ENCODE measurements at regions not wholly inside any gene's neighbourhood (a gene's known extent, or its start where the extent isn't known, plus 50 kb on each side); places are given as distances from the start of the nearest gene placed in this dataset.
"Not testable (repeated sequence)": the region's sequence is repeated elsewhere in the genome, so short reads cannot be mapped to it uniquely, and the experiment has no call there.

GRCh38 chr5:123294544-123294943, 128.7 kb downstream of the CEP120 start:
- DNase-seq: no peak

DNA sequence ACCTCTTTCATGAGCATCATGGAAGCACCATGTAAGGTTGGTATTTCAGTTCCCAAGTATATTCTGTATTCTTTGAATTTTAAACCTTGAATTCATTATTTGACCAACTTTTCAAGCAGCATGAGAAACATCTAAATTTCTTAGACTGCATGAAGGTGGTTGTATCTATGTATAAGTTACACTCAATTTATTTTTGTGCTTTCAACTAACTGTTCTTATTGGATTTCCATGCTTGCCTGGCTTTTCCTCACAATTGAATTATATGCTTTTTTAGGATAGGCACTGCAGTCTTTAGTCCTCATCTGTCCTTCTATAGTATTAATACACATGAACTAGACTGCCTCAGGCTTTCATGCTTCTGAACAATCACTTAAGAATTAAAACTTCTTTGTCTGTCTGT, 134.0 kb downstream of the CEP120 start:
- DNase-seq: no peak

- DNase-seq: no peak
Measured at GRCh38 chr5:123287881-123288280, 135.3 kb downstream of the CEP120 start.

DNA sequence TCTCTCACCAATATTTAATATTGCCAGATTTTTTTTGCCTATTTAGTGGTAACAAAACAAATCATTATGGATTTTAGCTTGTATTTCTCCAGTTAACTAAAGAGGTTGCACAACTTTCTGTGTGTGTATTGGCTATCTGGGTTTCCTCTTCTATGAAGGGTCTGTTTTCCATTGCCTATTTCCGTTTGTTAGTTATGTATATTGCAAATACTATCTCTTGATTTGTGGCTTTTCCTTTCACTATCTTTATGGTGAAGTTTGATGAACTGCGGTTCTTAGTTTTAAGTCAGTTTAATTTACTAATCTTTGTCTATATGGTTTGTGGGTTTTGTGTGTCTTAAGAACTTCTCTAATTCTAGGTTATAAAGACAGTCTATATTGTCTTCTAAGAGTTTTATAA, 136.3 kb downstream of the CEP120 start:
- no peak for DNase-seq

DNA sequence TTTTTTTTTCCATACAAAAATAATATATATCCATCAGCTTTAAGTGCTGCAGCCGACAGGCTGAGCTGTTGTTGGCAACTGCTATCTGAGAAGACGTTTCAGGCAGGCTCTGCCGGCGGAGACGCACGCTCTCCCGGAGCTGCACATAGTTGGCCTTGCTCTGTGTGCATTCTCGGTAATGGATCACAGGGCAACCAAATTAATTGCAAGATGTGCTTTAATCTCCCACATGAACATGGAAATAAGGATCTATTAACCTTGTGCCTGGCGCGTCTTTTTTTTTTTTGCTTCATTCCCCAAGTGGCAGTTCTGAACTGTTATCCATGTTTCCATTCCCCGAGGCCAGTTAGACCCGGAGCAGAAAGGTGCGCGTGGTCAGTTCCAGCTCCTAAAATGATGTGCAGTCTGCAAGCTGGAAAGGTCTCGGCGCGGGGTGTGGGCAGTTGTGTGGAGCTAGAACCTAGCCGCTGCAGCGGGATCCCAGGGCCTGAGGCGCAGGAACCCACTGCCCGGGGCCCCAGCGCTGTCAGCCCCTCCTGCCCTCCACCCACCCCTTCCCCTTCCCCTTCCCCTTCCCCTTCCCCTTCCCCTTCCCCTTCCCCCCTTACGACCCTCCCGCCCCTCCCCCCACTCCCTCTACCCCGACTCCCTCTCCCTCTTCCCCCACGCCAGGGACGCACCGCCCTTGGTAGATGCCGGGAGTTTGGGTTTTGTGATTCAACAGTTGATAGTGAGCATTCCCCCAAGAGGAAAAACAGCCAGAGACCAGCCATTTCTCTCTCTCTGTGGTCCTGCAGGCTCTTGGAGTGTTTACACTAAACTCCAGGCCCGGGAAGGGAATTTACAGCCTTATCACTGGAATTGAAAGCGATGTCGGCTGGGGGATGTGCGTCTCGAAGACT, 137.8 kb downstream of the CEP120 start:
- peak; percentile 45 for DNase-seq

- DNase-seq: no peak
Measured at GRCh38 chr5:123283499-123283898, 139.7 kb downstream of the CEP120 start.

- no peak for DNase-seq
Measured at GRCh38 chr5:123283031-123283430, 140.2 kb downstream of the CEP120 start.

DNA sequence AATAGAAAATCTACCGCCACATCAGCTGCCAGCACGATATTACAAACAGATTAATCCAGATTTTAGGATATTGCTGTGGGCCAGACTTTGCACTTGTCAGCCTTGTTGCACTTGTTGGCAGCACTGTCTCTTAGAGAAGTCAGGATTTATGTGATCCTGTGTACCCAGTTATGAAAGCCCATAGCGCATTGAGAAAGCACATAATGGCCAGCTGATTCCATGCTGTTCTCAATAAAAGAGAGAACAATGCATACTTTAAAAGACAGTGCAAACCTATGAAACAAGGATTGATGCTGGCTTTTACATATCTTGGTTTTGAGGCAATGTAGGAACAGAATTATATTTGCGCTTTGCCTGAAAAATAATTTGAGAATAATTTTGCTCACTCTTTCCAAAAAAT, 140.8 kb downstream of the CEP120 start:
- DNase-seq: no peak

DNA sequence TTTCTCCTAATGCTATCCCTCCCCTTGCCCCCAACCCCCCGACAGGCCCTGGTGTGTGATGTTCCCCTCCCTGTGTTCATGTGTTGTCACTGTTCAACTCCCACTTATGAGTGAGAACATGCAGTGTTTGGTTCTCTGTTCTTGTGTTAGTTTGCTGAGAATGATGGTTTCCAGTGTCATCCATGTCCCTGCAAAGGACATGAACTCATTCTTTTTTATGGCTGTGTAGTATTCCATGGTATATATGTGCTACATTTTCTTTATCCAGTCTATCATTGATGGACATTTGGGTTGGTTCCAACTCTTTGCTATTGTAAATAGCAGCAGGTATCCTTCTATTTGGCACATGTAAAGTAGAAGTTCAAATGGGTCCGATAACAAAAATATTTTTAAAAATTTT, 142.3 kb downstream of the CEP120 start:
- DNase-seq: not testable (repeated sequence)

DNA sequence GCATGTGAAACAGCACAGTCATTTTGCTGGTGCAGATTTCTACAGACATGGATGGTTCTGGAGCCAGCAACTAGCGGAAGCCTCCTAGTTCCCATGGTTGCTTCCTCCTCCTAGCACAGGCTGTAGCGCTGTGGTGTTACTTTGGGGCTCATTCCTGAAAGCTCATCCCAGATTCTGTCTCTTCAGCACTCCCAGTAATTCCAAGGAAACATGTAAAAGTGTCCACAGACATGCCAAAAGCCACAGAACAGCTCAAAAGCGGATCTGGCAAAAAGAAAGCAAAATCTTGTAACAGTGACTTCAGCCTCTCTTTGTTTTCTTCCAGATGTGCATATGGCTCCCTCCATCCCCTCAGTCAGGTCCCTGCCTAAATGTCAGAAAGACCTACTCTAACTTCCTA, 144.1 kb downstream of the CEP120 start:
- DNase-seq: no peak

GRCh38 chr5:123278284-123278683, 144.9 kb downstream of the CEP120 start:
- DNase-seq: peak; percentile 10

DNA sequence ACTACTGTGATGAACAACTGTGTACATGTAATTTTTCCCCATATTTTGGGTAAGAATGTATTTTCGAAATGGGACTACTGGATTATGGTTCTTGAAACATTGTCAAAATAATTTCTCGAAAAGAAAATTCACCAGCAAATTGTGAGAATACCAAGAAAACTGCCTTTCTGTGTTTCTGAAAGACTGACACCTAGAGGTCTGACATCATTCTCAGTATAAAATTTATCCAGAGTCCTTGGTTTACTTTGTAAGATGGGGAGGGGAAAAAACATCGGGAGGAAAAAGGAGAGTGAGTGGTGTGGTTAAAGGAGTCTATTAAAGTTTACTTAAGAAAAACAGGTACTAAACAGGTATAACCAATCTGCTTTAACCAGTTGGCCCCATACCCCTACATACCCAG, 149.2 kb downstream of the CEP120 start:
- DNase-seq: no peak

GRCh38 chr5:123273095-123273494, 150.1 kb downstream of the CEP120 start:
- no peak for DNase-seq

- DNase-seq: no peak
Measured at GRCh38 chr5:123269851-123270250, 153.4 kb downstream of the CEP120 start.

DNA sequence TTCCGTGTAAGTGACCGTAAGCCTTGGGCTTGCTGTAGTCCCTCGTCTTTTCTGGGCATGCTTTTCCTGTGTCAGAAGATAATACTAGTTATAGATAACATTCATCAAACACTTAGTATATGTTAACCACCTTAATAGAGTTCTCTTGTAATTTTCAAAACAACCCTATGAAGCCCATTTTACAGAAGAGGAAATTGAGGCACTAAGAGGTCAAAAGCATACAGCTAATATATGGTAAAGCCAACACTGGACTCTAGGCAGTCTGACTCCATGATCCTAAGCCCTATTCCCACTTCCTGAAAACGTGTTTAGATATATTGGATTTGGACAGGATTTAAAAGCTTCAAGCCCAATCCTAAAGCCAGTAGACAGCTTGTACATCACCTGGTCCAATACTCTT, 153.8 kb downstream of the CEP120 start:
- DNase-seq: no peak

DNA sequence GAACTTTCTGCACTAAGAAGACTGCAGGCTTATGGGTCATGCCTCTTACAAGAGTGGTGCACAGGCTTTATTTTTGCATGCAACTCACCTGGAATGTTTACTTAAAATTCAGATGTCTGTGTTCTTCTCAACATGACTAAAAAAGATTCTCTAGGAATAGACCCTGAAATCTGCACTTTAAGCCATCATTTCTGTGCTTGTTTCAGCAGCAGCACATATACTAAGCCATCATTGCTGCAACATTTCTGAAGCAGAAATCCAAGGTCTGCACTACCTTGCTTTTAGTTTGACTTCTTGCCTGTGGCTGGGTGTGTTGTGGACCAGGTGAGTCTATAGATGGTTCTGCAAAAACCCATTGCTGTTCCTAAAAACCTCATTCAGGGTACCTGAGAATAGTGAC, 156.8 kb downstream of the CEP120 start:
- DNase-seq: no peak

- DNase-seq: peak; percentile 21
Measured at GRCh38 chr5:123265551-123265950, 157.7 kb downstream of the CEP120 start.

DNA sequence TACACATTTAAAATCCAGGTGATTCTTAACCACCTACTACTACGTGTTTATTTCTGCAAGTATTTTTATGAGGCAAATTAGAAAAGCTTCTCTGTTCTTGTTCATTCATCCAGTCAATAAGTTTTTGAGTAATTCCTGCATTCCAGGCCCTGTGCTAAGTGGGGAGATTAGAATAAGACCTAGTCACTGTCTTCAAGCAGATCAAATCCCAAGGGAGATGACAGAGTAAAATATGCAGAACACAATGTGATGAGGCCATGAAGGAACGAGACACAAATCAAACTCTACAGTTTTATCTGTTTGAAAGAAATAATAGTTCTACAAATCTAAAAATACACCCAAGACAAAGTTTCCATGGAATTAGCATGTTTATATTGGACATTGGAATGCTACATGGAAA, 158.8 kb downstream of the CEP120 start:
- peak; percentile 26 for DNase-seq

GRCh38 chr5:123263859-123264258, 159.3 kb downstream of the CEP120 start:
- DNase-seq: no peak

DNA sequence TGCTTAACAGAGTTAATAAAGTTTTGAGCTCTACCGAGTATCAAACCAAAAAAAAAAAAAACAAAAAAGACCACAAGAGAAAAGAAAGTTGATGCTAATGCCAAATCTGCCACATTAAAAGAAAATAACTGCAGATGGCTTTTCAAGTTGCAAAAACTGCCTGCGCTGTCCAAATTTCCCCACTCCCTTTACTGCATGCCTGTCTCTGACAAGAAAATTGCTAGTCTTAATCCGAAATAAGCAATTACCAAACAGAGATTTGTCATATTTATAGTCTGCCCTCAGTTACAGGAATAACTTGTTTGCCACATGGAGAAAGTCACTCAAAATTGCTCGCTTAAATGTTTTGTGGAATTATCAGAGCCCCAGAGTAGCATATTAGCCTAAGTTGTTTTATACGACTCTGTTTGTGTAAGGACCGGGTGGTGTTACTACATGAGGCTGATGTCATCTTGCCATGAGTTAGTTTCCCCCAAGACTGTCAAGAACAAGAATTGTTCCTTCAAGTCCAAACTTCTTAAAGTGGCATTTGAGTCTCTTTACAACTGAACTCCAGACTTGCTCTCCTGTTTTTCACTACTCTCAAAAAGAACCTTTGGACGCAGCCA, 160.9 kb downstream of the CEP120 start:
- DNase-seq: no peak

DNA sequence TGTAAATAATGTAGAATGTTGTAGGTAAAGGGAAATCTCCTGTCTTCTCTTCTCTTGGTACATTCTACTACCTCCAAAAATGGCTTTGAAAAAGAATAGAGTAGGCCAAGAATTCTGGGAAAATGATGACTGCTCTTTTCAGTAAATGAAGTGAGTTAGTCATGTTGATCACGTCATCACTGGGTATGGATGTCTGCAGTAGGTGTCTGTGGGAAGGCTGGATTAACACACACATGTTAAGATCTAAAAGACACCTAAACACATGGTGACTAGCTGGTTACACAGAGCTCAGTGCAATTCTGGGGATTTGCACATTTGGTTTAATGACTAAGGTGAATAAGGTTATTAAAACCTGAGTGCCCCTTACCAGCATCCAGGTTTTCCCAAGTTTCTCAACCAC, 161.5 kb downstream of the CEP120 start:
- DNase-seq: peak; percentile 44

DNA sequence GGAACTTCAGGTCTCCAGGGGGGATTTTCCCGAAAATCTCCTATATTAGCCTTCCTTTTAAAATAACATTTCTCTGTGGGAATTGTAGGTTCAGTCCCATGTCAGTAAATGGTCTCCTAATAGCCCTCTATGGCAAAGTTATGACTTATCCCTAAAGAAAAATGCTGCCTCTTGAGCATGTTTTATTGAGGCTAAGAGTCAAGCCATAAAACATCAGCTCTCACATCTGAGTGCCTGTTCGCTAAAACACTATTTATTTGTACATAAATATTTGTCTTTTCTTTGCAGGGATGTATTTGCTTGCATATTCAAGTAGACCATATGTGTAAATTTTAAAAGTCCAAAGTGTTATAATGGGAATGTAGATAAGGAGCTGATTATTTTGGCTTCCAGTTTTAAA, 160.4 kb downstream of the PRDM6 start:
- DNase-seq: no peak

DNA sequence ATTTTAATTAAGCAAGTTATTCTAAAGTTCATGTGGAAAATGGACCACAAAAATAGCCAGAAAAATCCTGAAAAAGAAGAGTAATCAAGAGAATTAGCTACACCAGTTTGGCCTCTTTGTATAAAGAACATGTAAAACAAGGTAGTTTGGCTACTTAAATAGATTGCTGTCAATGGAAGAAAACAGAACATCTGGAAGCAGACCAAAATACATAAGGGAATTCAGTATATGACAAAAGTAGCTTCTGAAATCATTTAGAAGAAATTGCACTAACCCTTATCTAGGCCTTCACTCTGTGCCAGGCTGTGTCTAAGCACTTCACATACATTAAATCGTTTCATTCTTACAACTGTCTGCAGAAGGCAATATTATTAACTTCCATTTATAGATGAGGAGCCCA, 156.6 kb downstream of the PRDM6 start:
- DNase-seq: no peak

GRCh38 chr5:123244458-123244857, 155.4 kb downstream of the PRDM6 start:
- no peak for DNase-seq
